ENCODE measurements at regions not wholly inside any gene's neighbourhood (a gene's known extent, or its start where the extent isn't known, plus 50 kb on each side); places are given as distances from the start of the nearest gene placed in this dataset.

DNA sequence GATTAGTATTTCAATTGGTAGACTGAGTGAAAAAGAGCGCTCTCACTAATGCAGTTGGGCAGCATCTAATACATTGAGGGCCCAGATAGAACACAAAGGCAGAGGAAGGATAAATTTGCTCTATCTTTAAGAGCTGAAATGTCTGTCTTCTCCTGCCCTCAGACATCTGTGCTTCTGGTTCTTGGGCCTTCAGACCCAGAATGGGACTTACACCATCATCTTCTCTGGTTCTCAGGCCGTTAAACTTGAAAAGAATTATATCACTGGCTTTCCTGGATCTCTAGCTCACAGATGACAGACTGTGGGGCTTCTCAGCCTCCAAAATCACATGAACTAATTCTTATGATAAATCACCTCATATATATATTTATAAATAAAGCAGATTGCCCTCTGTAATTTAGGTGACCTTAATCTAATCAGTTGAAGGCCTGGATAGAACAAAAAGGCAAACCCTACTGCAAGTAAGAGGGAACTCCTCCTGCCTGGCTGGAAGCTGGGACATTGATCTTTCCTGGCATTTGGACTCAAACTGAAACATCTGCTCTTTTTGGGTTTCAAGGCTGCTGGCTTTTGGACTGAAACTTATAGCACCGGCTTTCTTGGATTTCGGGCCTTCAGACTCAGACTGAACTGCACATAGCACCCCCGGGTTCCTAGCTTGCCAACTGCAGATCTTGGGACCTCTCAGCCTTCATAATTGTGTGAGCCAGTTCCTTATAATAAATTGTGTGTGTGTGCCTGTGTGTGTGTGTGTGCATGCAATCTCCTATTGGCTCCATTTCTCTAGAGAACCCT is 390.4 kb upstream of the PLXNA2 start:
- no peak for DNase-seq

DNA sequence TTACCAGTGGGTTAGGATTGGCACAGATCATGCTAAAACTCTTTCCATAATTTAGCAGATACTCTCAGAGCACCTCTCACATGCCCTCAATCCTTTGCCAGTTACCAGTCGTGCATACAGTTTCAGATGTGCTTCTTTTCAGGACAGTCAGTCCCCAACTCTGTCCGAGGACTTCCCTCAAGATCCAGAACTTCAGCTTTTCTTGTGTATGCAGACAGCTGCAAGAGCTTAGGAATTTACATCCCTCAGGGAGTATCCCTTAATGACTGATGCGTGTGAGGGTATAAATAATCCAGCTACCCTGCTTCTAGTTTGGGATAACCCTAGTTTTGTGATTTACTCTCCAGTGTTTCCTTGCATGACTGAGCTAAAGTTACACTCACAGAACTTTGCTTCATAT is 393.0 kb upstream of the PLXNA2 start:
- DNase-seq: no peak

DNA sequence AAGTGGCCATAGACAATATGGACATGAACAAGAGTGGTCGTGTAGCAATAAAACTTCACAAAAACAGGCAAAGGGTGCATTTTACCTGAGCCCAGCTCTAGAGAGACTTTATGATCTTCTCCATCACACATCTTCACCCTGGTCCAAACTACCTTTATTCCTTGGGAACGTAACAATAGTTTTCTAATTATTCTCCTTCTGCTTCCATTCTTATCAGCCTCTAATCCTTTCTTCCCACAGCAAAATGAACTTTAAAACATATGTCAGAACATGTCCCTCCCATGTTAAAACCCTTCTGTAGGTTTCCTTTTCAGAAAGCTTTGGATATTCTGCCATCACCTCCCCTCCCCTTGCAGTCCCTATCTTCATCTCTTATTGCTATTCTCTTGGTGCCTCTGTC is 395.2 kb upstream of the PLXNA2 start:
- DNase-seq: no peak

DNA sequence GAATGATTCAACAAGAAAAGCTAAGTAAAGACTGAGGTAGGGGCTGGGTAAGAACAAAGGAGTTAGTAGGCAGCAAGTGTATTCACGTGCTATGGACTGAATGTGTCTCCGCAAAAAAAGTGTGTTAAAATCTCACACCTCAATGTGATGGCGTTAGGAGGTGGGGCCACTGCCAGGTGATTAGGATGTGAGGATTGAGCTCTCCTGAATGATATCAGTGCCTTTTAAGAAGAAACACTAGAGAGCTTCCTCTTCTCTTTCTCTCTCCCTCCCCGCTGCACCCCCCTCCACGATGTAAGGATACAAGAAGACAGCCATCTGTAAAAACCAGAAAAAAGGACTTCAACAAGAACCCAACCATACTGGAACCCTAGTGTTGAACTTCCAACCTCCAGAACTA is 396.1 kb upstream of the PLXNA2 start:
- DNase-seq: no peak

DNA sequence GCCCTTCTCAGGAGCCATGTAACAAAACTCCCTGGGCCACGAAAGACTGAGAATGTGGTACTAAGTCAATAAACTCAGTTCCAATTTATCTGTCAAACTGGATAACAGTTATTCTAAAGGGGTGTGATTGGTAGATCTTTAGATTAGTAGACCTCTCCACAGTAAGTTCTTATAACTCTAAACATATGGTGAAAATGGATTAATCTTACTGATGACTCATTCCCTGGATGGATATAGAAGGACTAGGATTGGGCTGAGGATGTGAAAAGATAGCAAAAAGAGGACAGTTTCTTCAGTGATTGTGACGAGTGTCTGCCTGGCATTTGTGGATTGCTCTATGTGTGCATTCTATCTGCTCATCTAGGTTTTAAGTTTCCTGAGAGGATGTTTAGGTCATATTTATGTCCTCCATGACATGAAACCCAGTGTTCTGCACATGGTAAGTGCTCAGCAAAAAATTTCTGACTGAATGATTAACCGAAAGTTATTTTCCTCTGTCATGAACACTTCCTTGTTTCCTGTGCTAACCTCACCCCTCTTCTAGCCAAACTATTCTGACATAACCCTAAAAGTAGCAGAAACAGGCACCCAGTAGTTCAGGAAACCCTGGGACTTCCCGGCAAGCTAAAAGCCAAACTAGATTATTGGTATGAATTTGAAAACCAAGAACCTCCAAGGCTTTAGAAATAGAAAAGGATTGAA is 397.5 kb upstream of the PLXNA2 start:
- DNase-seq: no peak

DNA sequence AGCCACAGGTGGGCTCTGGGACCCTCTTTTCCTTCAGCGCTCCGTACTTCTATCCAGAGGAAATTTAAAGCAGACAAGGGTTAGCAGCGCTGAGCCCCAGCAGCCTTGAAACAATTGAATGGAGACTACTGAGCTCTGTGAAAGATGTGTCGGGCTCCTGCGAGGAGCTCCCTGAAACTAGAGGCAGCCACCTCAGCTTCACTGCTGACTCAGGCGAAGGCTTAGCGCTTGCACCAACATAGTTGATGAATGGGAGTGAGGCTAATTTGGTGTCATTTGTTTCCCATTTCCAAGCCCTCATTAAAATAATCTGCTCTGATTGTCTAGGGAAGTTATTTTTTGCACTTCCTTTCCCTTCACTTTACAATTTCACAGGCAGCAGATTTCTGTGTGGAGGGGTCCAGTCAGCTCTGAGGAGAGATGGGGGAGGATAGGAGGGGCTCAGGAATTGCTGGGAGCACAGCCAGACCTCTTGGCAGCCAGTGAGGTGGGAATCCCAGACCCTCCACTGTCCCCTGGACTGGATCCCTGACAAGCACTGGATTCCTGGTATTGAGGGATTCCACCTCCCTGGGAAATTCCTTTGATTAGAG is 398.9 kb upstream of the PLXNA2 start:
- DNase-seq: peak in 3 of 56 donors; percentile 0 to 17 (median 2)

DNA sequence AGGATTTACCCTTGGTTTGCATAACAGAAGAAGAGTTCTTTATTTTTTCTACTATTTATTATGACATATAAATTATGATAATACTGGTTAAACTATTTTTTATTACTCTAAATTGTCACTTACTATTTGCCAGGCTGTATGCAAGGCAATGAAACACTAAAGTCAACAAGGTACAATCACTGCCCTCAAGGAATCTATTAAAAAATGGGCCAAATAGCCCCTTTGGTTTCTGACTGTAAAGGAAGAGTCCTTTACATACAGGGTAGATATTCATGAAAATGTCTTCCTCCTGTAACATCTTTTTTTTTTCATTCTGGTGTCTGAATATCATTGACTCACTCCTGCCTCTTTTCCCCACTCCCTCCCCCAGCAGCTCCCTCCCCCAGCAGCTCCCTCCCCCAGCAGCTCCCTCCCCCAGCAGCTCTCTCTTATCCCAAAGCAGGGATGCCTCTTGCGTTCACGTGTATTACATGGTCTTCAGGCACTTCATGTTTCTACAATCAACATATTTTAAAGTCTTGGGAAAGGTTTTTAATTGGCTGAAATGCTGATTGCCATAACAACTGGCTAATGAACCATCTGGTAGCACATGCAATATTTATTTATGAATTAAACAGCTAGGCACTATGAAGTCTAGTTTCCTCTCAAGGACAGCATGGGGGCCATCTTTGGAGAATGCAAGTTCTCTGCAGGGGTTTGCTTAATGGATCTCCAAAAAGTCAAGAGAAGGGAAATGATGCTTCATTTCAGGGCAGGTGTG is 400.4 kb upstream of the PLXNA2 start:
- no peak for DNase-seq

DNA sequence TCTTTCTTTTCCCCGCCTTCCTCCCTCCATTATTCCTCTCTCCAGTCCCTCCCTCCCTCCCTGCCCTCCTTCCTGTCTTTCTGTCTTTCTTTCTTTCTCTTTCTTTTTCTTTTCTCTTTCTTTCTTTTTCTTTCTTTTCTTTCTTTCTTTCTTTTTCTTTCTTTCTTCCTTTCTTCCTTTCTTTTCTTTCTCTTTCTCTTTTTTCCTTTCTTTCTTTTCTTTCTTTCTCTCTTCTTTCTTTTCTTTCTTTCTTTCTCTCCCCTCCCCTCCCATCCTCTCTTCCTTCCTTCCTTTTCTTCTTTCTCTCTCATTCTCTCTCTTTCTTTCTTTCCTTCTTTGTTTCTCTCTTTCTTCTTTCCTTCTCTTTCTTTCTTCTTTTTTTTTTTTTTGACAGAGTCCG is 402.2 kb upstream of the PLXNA2 start:
- DNase-seq: no peak

DNA sequence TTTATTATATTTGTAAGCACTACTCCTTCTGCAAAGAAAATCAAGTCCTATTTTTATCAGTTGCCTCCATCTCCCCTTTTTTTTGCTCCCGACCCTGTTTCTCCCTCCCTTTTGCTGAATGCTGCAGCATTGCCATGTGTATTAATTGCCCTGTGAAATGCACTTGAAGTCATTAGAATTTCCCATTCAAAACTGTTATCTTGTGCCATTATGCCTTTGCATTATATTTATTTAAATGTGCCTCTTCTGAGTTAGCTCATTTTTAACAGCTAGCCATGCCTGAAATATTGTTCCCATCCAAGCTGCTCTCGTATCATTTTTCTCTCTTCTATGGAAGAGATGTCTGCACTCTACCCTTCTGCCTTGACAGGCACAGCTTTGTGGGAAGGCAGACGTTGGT is 404.0 kb upstream of the PLXNA2 start:
- no peak for DNase-seq

DNA sequence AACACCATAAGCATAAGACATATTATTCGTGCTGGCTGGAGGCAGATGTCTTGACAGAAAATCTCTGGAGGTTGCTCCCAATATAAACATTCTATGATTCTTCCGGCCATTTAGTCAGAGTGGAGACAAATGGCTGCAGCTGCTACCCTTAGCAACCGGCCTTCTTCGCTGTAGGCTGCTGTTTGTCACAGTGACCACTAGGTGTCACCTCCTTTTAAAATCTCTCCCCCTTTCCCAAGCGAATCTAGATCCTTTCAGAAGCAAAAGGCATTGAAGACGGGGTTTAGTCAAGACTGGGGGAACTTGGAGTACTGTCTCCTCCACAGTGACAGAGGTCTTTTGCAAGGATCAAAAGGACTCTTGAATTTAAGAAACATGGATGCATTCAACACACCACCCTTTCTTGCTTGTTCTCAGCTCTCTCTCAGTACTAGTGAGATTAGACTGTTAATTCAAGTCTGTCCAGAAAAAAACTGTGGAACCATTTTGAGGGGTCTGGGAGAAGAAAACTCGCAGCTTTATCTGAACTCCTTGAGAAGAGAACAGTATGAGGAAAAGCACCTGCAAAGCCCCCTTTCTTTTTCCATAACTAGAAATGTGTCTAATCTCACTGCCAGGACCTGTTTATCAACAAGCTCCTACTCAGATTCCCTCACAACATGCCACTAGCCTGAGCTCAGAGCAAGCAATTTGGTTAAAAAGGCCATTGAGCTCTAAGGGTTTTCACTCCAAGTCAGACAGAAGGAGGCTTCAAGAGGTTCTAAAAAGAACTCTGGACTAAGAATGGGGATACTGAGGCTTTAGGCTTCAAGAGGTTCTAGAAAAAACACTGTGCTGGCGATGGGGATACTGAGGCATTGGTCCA is 408.3 kb upstream of the PLXNA2 start:
- DNase-seq: peak in 44 of 56 donors; percentile 1 to 77 (median 15)

DNA sequence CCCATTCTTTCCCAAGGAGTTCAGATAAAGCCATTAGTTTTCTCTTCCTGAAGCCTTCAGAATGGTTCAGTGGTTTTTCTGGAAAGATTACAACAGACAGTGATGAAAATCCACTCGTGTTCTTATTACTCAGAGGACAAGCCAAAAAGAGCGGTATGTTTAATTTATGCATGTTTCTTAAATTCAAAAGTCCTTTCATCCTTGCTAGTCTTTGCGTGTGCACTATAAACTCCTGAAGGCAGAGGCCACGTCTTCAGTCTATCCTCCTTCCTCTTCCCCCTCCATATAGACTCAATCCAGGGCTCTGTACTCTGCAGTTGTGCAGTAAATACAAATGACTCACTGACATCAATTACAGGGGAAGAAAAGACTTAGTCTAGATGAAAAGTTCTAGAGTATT is 409.2 kb upstream of the PLXNA2 start:
- DNase-seq: no peak

DNA sequence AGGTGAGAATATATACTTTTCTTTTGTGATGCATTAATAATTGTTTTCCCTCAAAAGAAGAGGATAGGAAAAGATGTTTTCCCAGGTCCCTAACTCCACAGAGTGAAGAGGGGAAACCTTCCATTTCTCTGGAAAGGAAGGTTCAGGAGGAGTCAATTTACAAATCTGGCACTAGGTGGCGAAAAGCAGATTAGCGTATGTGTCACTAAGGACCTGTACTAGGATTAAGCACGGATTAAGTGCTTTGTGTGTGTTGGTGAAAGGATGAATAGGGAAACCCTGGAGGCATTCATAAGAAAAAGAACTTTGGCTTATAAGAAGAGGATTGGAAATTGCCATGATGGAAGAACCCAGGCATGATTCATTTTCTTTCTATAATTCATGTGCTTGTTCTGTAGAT is 410.1 kb upstream of the PLXNA2 start:
- no peak for DNase-seq

DNA sequence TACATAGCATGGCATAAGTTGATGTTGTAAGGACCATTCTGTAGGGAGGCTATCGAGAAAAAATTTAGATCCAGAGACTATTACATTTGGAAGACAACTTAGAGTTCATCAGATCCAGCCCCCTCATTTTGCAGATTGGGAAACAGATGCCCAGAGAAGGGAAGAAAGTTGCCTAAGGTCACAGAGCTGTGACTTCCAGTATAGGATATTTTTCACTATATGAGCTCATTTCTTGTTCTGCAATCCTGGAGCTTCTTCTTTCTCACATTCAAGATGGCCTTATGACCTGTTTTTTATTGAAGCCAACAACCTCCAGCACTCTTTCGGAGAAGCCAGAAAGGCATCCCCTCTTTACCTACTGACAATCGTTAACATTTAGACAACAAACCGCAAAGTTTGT is 421.8 kb upstream of the PLXNA2 start:
- DNase-seq: no peak

DNA sequence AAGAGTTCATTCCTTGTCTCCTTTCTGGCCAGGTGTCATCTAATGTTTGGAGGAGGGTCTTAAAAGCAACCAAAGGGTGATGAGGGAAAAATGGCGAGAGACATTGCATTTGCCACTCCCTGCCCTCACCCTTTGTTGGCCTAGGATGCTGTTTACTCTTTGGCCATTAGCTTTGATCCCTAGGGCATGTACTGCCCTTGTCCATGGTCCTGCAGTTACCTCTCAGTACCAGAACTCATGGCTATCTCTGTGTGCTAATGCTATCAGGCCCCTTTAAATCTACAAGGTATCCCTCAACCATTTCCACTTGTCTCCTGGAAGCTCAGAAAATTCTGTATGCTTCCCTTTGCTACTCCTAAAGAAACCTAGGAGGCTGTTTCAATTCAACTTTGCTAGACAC is 424.8 kb upstream of the PLXNA2 start:
- no peak for DNase-seq

DNA sequence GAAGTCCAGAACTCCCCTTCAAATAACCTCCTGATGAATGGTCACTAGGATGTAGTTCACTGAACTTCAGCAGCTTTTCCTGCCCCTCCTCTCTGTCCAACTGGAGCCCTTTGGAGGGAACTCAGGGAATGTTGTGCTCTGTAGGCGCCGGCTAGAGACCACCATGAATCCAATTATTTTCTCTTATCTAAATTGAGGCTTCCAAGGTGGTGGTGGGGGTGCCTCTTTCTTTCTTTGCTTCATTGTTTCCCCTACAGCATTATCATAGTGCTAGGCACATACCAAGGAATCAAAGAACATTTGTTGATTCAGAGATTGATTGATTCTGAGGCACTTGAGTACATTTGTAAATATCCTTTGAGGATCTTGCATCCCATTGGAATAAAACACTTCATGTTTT is 426.6 kb upstream of the PLXNA2 start:
- DNase-seq: no peak

DNA sequence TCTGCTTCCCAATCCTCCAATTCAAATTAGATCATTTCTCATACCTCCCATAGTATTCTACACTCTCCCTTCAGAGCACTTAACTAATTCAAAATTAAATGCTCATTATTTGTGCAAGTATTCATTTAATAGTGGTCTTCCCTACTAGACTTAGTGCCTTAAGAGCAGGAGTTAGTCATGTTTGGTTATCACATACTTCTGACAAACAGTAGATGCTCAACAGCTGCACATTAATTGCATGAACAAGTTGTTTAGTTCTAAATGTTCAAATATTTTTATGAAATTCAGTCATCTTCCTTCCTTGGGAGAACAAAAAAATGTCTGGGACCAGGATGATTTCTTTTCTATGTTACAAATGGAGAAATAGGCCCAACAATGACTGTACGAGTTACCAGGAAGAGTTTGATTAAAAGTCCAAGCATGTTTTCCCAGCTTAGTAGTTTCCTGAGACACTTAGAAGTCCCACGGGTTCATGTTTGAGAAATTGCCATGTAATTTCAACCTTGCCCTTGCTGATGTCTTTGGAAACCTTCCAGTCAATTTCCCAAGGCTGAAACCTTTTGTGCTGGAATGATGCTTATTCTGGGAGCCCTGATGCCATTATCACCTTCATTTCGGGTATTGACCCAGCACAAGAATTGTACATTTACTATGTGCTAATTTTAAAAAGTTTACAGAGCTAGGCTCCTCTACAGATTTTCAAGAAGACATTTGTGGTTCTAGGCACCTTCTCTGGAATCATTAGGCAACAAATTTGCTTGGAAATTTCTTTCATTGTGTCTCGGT is 437.9 kb upstream of the PLXNA2 start:
- no peak for DNase-seq

DNA sequence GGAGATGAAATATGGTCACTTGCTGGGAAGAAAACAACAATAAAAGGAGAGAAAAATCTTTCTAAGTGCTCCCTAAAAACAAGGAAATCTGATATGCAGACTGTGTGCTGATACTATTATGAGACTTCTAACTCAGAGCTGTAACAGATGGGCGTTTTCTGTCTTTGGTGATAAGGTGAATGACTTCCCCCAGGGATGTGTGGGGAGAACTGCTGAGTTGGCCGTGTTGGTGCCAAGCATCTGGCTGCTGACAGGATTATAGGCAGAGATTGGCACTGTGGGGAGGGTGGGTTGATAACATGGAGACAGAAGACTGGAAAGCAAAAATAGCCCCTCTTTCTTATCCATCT is 438.5 kb upstream of the PLXNA2 start:
- no peak for DNase-seq

DNA sequence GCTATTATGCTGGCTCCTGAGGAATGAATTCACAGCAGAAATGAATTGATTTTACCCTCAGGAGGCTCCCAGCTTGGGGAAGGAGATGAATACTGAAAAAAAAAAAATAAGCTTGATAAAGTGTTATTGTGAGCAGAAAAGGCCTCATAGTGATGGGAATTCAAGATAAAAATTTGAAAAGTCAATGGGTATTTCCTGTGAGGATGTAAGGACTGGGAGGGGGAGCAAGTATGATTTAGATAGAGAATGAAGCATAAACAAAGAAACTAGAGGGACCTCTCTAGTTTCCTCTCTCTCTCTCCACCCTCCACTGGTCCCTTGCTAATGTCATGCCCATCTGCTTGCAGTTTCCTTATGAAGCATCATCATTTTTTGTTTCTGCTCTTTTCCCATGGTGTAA is 439.0 kb upstream of the PLXNA2 start:
- DNase-seq: no peak

DNA sequence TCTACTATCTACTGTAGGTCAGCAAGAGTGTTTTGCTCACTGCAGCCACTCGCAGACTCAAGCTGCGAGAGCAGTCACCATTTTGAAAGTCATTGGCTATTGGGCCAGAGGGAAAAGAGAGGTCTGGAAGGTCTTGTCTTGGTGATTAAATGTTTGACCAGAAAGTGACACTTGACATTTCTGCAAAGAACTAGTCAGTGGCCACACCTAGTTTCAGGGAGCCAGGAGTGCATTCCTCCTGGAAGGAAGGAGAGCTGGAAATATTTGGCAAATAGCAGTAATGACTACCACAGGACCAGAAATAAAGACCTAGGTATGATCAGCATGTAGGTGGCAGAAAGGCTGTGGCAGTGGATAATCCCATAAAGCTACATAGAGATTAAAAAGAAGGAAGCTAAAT is 440.0 kb upstream of the PLXNA2 start:
- no peak for DNase-seq

DNA sequence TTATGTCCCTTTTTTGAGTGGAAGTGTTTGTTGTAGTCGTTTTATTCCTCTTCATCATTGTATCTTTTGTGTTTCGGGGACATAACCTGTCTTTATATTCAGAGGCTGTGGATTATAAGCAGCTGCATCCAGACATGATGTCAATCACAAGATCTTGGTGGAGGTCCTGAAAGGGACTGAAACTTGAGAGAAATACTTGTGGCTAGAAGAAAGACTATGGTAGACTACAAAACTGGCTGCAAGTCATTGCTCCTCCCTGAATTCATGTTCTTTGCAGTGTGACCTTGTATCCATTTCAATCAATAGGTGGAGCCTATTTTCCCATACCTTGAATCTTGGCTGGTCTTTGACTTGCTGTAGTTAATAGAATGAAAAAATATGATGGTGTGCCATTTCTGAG is 442.4 kb upstream of the PLXNA2 start:
- no peak for DNase-seq

All from amygdala (tissue), 56 donors.